ENCODE measurements at regions not wholly inside any gene's neighbourhood (a gene's known extent, or its start where the extent isn't known, plus 50 kb on each side); places are given as distances from the start of the nearest gene placed in this dataset.
"Not testable (repeated sequence)": the region's sequence is repeated elsewhere in the genome, so short reads cannot be mapped to it uniquely, and the experiment has no call there.

GRCh38 chr2:216774620-216775019, 79.3 kb upstream of the IGFBP5 start:
- DNase-seq = peak; percentile 73

DNA sequence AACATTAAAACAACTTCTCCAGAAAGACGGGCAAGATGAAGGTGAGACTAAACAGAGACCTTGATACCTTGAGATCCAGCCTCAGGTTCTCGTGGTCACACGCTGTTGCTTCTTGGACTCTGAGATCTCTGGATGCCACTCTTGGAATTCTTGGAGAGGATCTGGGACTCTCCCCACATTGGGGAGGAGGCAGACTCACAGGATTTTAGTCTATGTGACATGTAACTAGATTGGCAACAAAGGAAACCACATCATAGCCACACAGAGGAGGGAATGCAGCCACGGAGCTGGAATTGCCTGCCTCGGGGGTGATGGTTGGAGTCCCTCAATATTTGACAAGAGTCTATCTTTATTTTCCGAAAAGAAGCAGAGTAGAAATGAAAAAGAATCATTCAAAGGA, 78.8 kb upstream of the IGFBP5 start:
- DNase-seq = no peak

- no peak for DNase-seq
Observed at GRCh38 chr2:216773072-216773471, 77.7 kb upstream of the IGFBP5 start.

DNA sequence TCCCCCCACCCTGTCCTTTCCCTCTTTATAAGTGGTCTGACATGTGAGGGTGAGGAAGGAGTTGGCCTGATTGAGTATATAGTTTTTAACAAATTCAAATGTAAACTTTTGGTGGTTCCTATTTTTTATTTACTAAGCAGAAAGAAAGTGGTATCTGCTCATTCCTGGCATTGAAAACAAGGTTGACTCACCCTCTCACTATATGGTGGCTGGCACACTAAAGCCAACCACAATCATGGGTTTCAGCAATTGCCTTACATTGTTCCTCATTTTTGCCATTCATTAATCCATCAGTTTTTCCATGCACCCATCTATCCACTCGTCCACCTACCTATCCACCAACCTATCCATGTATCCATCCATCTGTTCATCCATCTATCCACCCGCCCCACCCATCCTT, 75.4 kb upstream of the IGFBP5 start:
- no peak for DNase-seq

DNA sequence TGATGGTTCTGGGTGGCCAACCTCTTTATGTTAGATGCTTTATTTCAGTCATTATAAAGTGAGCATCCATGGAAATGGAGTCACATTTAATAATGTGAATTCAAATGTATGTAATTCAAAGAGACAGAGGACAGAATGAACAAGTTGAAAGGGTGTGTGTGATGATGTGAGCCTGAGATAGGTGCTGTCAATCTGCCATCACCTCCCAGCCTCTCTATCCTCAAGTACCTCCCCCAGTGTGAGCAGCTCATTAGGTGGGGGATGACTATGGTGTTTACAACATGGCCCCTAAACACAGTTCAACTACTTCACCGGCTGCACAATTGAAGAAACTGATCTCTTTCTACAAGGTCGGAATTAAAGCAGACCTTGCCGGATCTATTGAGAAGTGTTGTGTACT, 74.7 kb upstream of the IGFBP5 start:
- DNase-seq = no peak

- no peak for DNase-seq
Observed at GRCh38 chr2:216769626-216770025, 74.3 kb upstream of the IGFBP5 start.

- no peak for DNase-seq
Observed at GRCh38 chr2:216768908-216769411, 73.6 kb upstream of the IGFBP5 start.

DNA sequence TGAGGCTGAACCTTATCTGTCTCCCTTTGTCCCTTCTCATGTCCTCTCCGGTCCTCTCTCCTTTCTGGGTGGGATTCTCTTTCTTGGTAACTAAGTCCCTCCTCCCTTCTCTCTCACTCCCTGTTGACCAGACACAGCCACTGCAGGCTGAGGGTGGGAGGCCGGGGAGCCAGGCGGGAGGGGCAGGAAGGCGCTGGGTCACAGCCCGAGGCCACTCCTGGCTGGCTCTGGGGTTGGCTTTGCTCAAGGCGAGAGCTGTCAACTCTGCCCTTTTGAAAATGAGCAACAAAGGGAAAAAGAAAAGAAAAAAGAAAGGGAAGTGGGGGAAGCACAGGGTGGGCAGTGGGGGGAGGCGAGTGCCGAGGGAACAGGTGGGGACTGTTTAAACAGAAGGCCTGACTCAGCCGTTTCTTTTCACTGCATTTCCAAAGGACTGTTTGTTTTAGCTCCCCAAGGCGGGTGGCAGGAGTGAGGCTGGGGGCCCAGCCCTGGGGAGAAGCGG, 70.5 kb upstream of the IGFBP5 start:
- DNase-seq = no peak

DNA sequence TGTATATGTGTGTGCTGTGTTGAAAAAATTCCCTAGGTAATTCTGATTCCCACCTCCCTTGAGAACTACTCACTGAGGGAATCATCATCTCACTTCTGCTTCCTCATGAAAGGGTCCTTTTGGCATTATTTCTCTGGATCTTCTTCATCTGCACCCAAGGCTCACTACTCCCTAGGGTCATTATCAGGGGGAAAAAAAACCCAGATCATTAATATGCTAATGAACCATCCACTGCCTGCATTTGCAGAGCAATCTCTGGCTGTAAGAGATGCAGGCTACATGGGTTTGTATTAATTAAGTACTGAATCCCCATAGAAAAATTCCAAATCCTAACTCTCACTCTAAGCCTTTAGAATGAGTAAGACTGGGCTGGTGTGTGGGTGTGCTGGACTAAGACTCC, 68.0 kb upstream of the IGFBP5 start:
- DNase-seq = no peak

DNA sequence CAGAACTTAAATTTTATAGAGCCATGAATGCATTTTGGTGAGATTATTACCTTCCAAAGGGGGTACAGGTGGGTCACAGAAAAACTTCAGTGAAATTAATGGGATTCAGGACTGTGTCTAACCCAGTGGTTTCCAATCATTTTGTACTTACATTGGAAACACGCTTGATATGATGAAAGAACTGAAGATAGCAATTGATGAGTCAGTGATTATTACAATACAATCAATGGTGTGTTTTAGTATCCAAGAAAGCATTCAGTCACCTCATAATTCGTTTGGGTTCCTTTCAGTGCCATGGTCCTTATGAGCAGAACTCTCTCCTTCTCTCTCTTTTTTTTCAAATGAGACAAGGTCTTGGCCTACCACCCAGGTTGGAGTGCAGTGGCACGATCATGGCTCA, 66.5 kb upstream of the IGFBP5 start:
- DNase-seq = no peak

GRCh38 chr2:216761133-216761532, 65.8 kb upstream of the IGFBP5 start:
- DNase-seq = no peak

GRCh38 chr2:216758256-216759155, 63.2 kb upstream of the IGFBP5 start:
- no peak for DNase-seq

GRCh38 chr2:216757532-216757931, 62.2 kb upstream of the IGFBP5 start:
- no peak for DNase-seq

DNA sequence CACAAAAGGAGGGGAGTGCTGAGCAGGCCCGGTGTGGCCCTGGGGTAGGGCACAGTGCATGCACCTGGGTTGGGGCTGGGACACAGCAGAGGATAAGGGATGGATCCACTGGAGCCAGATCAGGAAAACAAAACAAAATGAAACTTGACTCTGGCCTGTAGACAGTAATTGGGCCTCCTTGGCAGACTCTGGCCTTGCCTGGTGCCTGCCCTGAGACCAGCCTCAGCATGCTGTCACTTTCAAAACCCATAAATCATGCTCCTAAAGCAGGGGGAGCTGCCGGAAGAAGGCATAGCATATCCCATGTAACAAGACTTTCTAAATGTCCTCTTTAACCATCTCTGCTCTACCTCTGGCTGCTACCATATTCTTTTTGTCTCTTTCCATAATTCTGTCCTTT, 61.1 kb upstream of the IGFBP5 start:
- DNase-seq = no peak

DNA sequence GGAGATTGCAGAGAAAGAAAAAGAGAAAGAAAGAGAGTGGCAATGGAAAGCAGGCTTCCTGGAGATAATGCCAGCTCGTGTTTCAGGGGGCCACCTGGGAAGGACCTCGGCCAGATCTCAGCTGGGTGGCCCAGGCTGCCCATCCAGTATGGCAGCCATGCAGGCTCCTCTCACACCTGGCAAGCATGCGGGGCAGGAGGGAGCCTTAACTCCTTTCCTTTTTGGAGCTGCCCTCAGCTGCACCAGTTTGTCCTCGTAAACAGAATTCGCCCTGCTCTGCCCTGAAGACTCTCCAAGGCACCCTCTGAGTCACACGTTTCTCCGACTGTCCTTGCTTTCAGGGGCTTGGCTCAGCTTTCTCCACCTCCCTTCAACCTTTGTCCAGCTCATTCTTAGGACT, 59.5 kb upstream of the IGFBP5 start:
- DNase-seq = no peak

- DNase-seq = no peak
Observed at GRCh38 chr2:216754336-216754735, 59.0 kb upstream of the IGFBP5 start.

- no peak for DNase-seq
Observed at GRCh38 chr2:216752855-216753505, 57.6 kb upstream of the IGFBP5 start.

GRCh38 chr2:216750750-216751149, 55.4 kb upstream of the IGFBP5 start:
- DNase-seq = not testable (repeated sequence)

GRCh38 chr2:216746268-216746667, 50.9 kb upstream of the IGFBP5 start:
- not testable (repeated sequence) for DNase-seq

DNA sequence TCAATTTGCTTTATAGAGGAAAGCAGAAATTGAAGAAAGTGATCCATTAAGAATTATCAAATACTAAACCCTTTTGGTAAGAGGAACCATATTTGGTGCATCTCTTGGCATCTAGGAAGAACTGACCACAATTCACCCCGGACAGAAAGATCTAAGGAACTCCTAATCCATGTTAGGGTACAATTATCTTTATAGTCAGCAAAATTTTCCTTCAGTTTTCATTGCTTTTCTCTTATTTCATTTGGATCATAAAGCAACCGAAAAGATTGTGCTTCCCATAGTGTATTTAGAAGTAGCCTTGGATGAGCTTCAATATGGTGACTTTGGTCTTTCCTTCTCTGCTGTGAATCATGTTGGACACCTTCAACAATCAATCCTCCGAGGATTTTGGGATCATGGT, 50.1 kb upstream of the IGFBP5 start:
- DNase-seq = no peak
